SK-N-SH treated with all-trans-retinoic acid at 6 μM for 48 hours (cell line): ENCODE measurements at regions not wholly inside any gene's neighbourhood (a gene's known extent, or its start where the extent isn't known, plus 50 kb on each side); places are given as distances from the start of the nearest gene placed in this dataset.

Source experiments
- PATZ1 ChIP-seq: fragments of 250-450 bp; sonication (Bioruptor Pico); IDR thresholded peaks from 2 replicates; pipeline ENCODE4 v1.8.0; 2020; ENCODE audit warnings: mild to moderate bottlenecking, moderate library complexity, borderline replicate concordance
- PPARA ChIP-seq: fragments of 250-450 bp; sonication (Bioruptor Pico); IDR thresholded peaks from 2 replicates; pipeline ENCODE4 v1.5.0; 2020; ENCODE audit warnings: mild to moderate bottlenecking, borderline replicate concordance
- ZC3H10 ChIP-seq: fragments of 250-450 bp; sonication (Bioruptor Pico); IDR thresholded peaks from 2 replicates; pipeline ENCODE4 v1.5.1; 2021; ENCODE audit warnings: mild to moderate bottlenecking, moderate library complexity

DNA sequence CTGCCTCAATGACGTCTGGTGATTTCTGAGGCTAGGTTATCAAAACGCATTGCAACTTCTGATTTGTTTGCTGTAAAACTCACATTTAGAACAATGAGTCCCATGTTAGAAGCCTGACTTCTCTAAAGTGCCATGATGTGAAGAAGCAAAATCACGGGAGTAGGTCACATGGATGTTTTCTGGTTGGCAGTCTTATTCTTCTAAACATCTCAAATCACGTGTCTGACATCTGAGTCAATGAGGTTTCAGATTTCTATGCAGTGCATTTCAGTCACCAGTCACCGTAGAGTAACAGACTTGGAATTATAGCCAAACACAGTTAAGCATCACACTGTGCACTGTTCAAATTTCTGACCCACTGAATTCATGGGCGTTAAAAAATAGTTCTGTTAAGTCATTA, 482.1 kb downstream of the TMA16 start:
- TF ChIP-seq PATZ1 (CRISPR knock-in tag) (no peak), PPARA (CRISPR knock-in tag) (no peak), ZC3H10 (no peak)
